GM10248 (cell line): ENCODE measurements at regions not wholly inside any gene's neighbourhood (a gene's known extent, or its start where the extent isn't known, plus 50 kb on each side); places are given as distances from the start of the nearest gene placed in this dataset.

ENCODE experiments used
- CTCF ChIA-PET: fragments of 300-600 bp; sonication (Branson Sonifier 250); formaldehyde crosslinking; extraction: SDS; loops from one replicate; lab custom pipeline; 2021; ENCODE audit warnings: antibody characterized with exemption; lab: Yijun Ruan, JAX
- POLR2A ChIA-PET: fragments of 350-650 bp; sonication (Branson Sonifier 250); formaldehyde crosslinking; extraction: SDS; loops from one replicate; lab custom pipeline; 2020; ENCODE audit warnings: antibody characterized with exemption; lab: Yijun Ruan, JAX
- DNase-seq: peaks from one replicate; pipeline ENCODE4 v3.0.0; 2012; ENCODE audit errors: extremely low spot score
- CTCF ChIP-seq: IDR thresholded peaks from 2 replicates; pipeline ENCODE4 v1.5.1; 2012; ENCODE audit warnings: mild to moderate bottlenecking, low read depth; ENCODE audit errors: extremely low read depth, missing control alignments, control extremely low read depth

DNA sequence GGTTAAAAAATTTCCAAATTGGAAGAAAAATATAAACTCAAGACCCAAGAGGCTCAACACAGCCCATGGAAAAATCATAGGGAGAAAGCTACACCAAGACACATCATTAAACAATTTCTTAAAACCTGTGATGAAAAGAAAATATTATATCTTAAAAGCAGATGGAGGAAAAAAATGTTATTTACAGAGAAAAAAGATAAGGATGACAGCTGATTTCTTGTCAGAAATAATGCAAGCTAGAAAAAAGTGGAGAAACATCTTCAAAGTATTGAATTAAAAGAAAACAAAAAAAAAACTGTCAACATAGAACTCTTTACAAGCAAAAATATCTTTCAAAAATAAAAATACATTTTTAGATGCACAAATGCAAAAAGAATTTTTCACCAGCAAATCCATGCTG, 930.5 kb downstream of the ADGRL2 start:
- TF ChIP-seq CTCF: no peak
- no peak for DNase-seq
- POLR2A ChIA-PET: no interaction called here
- CTCF ChIA-PET: no interaction called here

DNA sequence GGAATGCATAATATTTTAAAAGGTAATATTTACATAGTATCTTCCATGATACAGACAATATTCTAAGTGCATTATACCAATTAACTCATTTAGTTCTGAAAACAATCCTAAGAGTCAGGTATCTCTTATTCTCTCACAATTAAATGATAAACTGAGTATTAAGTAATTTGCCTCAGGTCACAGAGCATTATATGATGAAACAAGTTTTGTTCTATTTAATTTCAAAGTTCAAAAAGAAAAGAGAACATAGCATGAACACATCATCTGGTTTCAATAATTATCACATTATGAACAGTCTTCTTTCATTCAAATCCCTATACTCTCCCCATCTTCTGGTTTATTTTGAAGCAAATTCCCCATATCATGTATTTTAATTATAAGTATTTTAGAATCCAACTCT, 927.5 kb downstream of the ADGRL2 start:
- CTCF ChIA-PET: no interaction called here
- POLR2A ChIA-PET: no interaction called here
- no peak for DNase-seq
- TF ChIP-seq CTCF: no peak

GRCh38 chr1:82724246-82724645, 923.5 kb downstream of the ADGRL2 start:
- CTCF ChIA-PET: no interaction called here
- no peak for TF ChIP-seq CTCF
- POLR2A ChIA-PET: no interaction called here
- DNase-seq: no peak

DNA sequence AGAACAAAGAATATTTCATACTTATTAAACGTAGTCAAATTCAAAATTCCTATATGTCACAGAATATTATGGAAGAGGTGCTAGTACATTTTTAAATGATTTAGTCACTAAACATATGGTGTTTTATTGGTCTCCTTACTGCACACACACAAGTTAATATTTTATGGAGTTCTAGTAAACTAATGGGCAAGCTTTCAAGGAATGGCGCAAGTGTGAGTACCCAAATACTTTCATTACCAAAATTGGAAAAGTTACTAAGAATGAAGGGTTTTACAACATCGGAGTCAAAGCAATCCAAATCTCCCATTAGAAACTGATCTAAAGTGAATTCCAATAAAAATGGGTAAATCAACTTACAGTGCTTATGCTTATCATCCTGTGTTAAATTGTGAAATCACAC, 921.9 kb downstream of the ADGRL2 start:
- no peak for DNase-seq
- POLR2A ChIA-PET: no interaction called here
- CTCF ChIA-PET: no interaction called here
- no peak for TF ChIP-seq CTCF

- TF ChIP-seq CTCF: no peak
- DNase-seq: no peak
- ChIA-PET CTCF (interaction anchor here (1.0 kb wide), 1 partner anchor 17 kb away, joined by 3 read pairs; no protein-coding TSS in a partner anchor), POLR2A (no interaction called here)
Observed at GRCh38 chr1:82721702-82722101, 921.0 kb downstream of the ADGRL2 start.

DNA sequence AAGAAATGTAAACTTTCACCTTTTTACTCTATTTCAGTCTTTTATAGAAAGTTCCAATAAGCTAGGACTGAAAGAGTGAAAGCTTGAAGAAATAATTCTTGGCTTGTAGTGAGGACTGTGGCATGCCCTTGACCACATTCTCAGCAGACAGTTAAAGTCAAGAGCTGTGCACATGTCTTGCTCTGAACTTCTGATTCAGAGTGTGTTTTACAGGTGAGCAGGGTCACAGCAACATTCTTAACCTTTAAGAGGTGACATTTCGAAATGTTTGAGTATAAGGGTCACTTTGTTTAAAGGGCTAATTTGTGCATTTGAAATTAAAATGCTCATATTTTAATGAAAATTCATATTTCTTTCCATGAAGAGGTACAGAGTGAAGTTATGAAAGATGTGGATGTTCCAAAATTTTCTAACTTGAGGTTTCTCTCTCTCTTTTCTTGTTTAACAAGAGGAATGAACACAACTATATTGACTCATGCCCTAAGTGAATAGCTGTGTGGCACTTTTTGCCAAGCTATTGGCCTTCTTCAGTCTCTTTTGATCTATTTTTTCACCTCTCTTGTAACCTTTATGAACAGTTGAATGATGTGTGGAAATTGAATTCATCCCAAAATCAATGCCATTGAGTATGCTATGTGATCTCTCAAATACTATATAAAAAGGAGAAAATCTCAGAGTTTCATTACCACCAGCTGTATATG, 918.1 kb downstream of the ADGRL2 start:
- DNase-seq: no peak
- no peak for TF ChIP-seq CTCF
- ChIA-PET POLR2A (no interaction called here), CTCF (no interaction called here)
